Fibroblast of lung (primary cell): ENCODE measurements at regions not wholly inside any gene's neighbourhood (a gene's known extent, or its start where the extent isn't known, plus 50 kb on each side); places are given as distances from the start of the nearest gene placed in this dataset.

Experiments
- DNase-seq, 2 donors: peaks; one replicate each; pipeline versions ENCODE4 v3.0.0 to v3.0.0-alpha.2; 2010; ENCODE audit warnings: low read depth in 2 of 2
- H2AFZ ChIP-seq: 2 replicates; pipeline ENCODE4 v1.5.1; 2012; ENCODE audit warnings: low read length, control low read depth, inconsistent platforms
- H3K27ac ChIP-seq: 2 replicates; pipeline ENCODE4 v1.5.1; 2011; ENCODE audit warnings: low read length, control low read depth; ENCODE audit not compliant: insufficient read depth
- H3K27me3 ChIP-seq: 2 replicates; pipeline ENCODE4 v1.5.1; 2011; ENCODE audit warnings: mild to moderate bottlenecking, low read length; ENCODE audit not compliant: control insufficient read depth, insufficient read depth
- H3K36me3 ChIP-seq: 2 replicates; pipeline ENCODE4 v1.5.1; 2011; ENCODE audit warnings: low read length; ENCODE audit not compliant: control insufficient read depth, insufficient read depth
- H3K4me1 ChIP-seq: 2 replicates; pipeline ENCODE4 v1.5.1; 2011; ENCODE audit warnings: low read length; ENCODE audit not compliant: control insufficient read depth, insufficient read depth; ENCODE audit errors: extremely low read depth
- H3K4me2 ChIP-seq: 2 replicates; pipeline ENCODE4 v1.5.1; 2011; ENCODE audit warnings: low read length, control low read depth; ENCODE audit not compliant: insufficient read depth; ENCODE audit errors: extremely low read depth
- H3K4me3 ChIP-seq, 4 experiments: fragments of 200-600 bp in 1 of 4; sonication (generic) in 1 of 4; replicated peaks in 1 of 4; 2 replicates each; pipeline ENCODE4 v1.5.1; 2011 to 2016; ENCODE audit warnings: low read length in 4 of 4, low read depth in 3 of 4, mild to moderate bottlenecking in 3 of 4, control low read depth in 2 of 4, inconsistent platforms in 1 of 4, mixed read lengths in 1 of 4; ENCODE audit not compliant: insufficient read depth in 1 of 4; ENCODE audit errors: control extremely low read depth in 1 of 4
- H3K79me2 ChIP-seq: 2 replicates; pipeline ENCODE4 v1.5.1; 2012; ENCODE audit warnings: mild to moderate bottlenecking, low read length, inconsistent platforms; ENCODE audit not compliant: control insufficient read depth, insufficient read depth
- H3K9ac ChIP-seq: 2 replicates; pipeline ENCODE4 v1.5.1; 2011; ENCODE audit warnings: mild to moderate bottlenecking, low read length, control low read depth; ENCODE audit not compliant: insufficient read depth
- H3K9me3 ChIP-seq: 2 replicates; pipeline ENCODE4 v1.5.1; 2012; ENCODE audit warnings: low read depth, low read length; ENCODE audit not compliant: control insufficient read depth, insufficient read depth
- H4K20me1 ChIP-seq: 2 replicates; pipeline ENCODE4 v1.5.1; 2011; ENCODE audit warnings: low read length; ENCODE audit not compliant: control insufficient read depth, insufficient read depth; ENCODE audit errors: extremely low read depth
- CTCF ChIP-seq, 2 donors: IDR thresholded peaks in 1 of 2; conservative IDR thresholded peaks in 1 of 2; 1 replicate in 1 of 2; 2 replicates in 1 of 2; pipeline ENCODE4 v1.5.1; 2011 to 2012; ENCODE audit warnings: low read length in 2 of 2, control low read depth in 1 of 2, inconsistent platforms in 1 of 2, low read depth in 1 of 2, mild to moderate bottlenecking in 1 of 2
- EZH2 ChIP-seq: IDR thresholded peaks from 2 replicates; pipeline ENCODE4 v1.5.1; 2012; ENCODE audit warnings: low read length, control low read depth, mild to moderate bottlenecking; ENCODE audit errors: missing control alignments

GRCh38 chr12:88726806-88727720, 146.8 kb upstream of the KITLG start:
- Histone ChIP-seq H3K4me3 (no peak overlapping the region), H3K9me3 (no peaks in the 10 kb centered on the region), H3K27me3 (no peaks in the 10 kb centered on the region), H4K20me1 (no peaks in the 10 kb centered on the region), H2AFZ (peak overlapping the region; percentile 69), H3K79me2 (no peaks in the 10 kb centered on the region), H3K4me2 (peak overlapping the region; percentile 7), H3K27ac (peak overlapping the region; percentile 50), H3K4me1 (no peaks in the 10 kb centered on the region), H3K9ac (no peak overlapping the region), H3K36me3 (no peaks in the 10 kb centered on the region)
- DNase-seq, result peak; percentile 32 to 39
- TF ChIP-seq EZH2 (no peak), CTCF (conservative IDR thresholded peaks at IDR 0.05 in 1 of 2, IDR thresholded peaks at IDR 0.05 in 1 of 2; ENCODE audit: low read depth in 1 of 2, low read length in 2 of 2) (no peak)

GRCh38 chr12:88725592-88726143, 145.4 kb upstream of the KITLG start:
- Histone ChIP-seq H3K27me3 (no peaks in the 10 kb centered on the region), H3K9ac (no peak overlapping the region), H3K9me3 (no peaks in the 10 kb centered on the region), H4K20me1 (no peaks in the 10 kb centered on the region), H3K4me3 (no peak overlapping the region), H3K4me2 (no peak overlapping the region), H3K27ac (no peak overlapping the region), H2AFZ (no peak overlapping the region), H3K79me2 (no peaks in the 10 kb centered on the region), H3K4me1 (no peaks in the 10 kb centered on the region), H3K36me3 (no peaks in the 10 kb centered on the region)
- DNase-seq, result no peak
- no peak for TF ChIP-seq EZH2
- TF ChIP-seq CTCF (conservative IDR thresholded peaks at IDR 0.05 in 1 of 2, IDR thresholded peaks at IDR 0.05 in 1 of 2; ENCODE audit: low read depth in 1 of 2, low read length in 2 of 2), result no peak

GRCh38 chr12:88723219-88723618, 142.9 kb upstream of the KITLG start:
- H3K4me1 ChIP-seq, result no peaks in the 10 kb centered on the region
- no peak overlapping the region for H3K27ac ChIP-seq
- no peak overlapping the region for H3K4me2 ChIP-seq
- TF ChIP-seq EZH2, result no peak
- no peak for TF ChIP-seq CTCF (conservative IDR thresholded peaks at IDR 0.05 in 1 of 2, IDR thresholded peaks at IDR 0.05 in 1 of 2; ENCODE audit: low read depth in 1 of 2, low read length in 2 of 2)
- DNase-seq, result peak; percentile 23 to 31
- no peak overlapping the region for H2AFZ ChIP-seq
- H3K9me3 ChIP-seq, result no peaks in the 10 kb centered on the region
- H3K9ac ChIP-seq, result no peak overlapping the region
- H3K4me3 ChIP-seq, result no peak overlapping the region
- no peaks in the 10 kb centered on the region for H4K20me1 ChIP-seq
- H3K27me3 ChIP-seq, result no peaks in the 10 kb centered on the region
- no peaks in the 10 kb centered on the region for H3K79me2 ChIP-seq
- H3K36me3 ChIP-seq, result no peaks in the 10 kb centered on the region
